ENCODE measurements at regions not wholly inside any gene's neighbourhood (a gene's known extent, or its start where the extent isn't known, plus 50 kb on each side); places are given as distances from the start of the nearest gene placed in this dataset.

DNA sequence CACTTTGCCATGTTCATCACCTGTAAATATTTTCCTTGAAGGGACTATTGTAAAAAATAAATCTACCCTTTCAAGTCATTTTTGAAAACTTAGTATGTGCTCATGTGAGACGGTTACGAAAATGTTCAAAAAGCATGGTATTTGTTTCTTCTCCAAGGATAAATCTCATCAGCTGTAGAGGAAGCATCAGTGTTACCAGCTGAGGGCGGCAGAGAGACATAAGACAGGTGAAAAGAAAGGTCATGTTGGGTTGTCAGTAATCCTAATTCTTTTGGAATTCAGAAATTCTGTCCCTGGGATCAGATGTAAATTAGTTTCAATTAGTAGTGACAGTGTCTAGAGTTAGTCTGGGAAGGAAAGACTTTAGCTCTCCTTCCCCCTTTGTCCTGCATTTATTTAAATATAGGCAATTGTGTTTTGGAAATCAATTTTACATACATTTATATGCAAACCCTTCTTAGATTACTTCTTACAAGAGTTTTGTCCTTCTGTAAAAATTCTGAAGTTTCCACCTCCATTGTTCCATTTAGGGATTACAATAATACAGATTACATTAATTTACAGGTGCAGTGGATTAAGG is 791.9 kb upstream of the CDH6 start:
- Mint-ChIP-seq H3K27me3 (ENCODE audit: low read depth) (no peaks in the 10 kb centered on the region), H3K27ac (ENCODE audit: unreplicated experiment) (no peak overlapping the region), H3K4me3 (ENCODE audit: unreplicated experiment) (no peak overlapping the region), H3K4me1 (ENCODE audit: low read depth) (peaks cover 7% of the 10 kb centered on the region), H3K9me3 (ENCODE audit: low read depth) (no peaks in the 10 kb centered on the region), H3K36me3 (ENCODE audit: low read depth) (no peaks in the 10 kb centered on the region)
- peak; percentile 87 for TF ChIP-seq CTCF (IDR thresholded peaks at IDR 0.05)
- DNase-seq (ENCODE audit: low spot score): no peak

- no peak for TF ChIP-seq CTCF (IDR thresholded peaks at IDR 0.05)
- no peak overlapping the region for H3K27ac Mint-ChIP-seq (ENCODE audit: unreplicated experiment)
- H3K4me1 Mint-ChIP-seq (ENCODE audit: low read depth): peaks cover 7% of the 10 kb centered on the region
- no peaks in the 10 kb centered on the region for H3K9me3 Mint-ChIP-seq (ENCODE audit: low read depth)
- H3K4me3 Mint-ChIP-seq (ENCODE audit: unreplicated experiment): no peak overlapping the region
- no peak for DNase-seq (ENCODE audit: low spot score)
- no peaks in the 10 kb centered on the region for H3K27me3 Mint-ChIP-seq (ENCODE audit: low read depth)
- H3K36me3 Mint-ChIP-seq (ENCODE audit: low read depth): no peaks in the 10 kb centered on the region
Observed at GRCh38 chr5:30398423-30398822, 795.1 kb upstream of the CDH6 start.

GRCh38 chr5:30392897-30393296 is 800.6 kb upstream of the CDH6 start:
- no peaks in the 10 kb centered on the region for H3K9me3 Mint-ChIP-seq (ENCODE audit: low read depth)
- H3K4me1 Mint-ChIP-seq (ENCODE audit: low read depth): peaks cover 7% of the 10 kb centered on the region
- no peaks in the 10 kb centered on the region for H3K27me3 Mint-ChIP-seq (ENCODE audit: low read depth)
- no peak overlapping the region for H3K4me3 Mint-ChIP-seq (ENCODE audit: unreplicated experiment)
- H3K36me3 Mint-ChIP-seq (ENCODE audit: low read depth): no peaks in the 10 kb centered on the region
- no peak overlapping the region for H3K27ac Mint-ChIP-seq (ENCODE audit: unreplicated experiment)
- DNase-seq (ENCODE audit: low spot score): no peak
- TF ChIP-seq CTCF (IDR thresholded peaks at IDR 0.05): no peak

- DNase-seq (ENCODE audit: low spot score): no peak
- Mint-ChIP-seq H3K36me3 (ENCODE audit: low read depth) (no peaks in the 10 kb centered on the region), H3K27me3 (ENCODE audit: low read depth) (no peaks in the 10 kb centered on the region), H3K4me1 (ENCODE audit: low read depth) (peaks cover 7% of the 10 kb centered on the region), H3K9me3 (ENCODE audit: low read depth) (peaks cover 6% of the 10 kb centered on the region), H3K27ac (ENCODE audit: unreplicated experiment) (no peak overlapping the region), H3K4me3 (ENCODE audit: unreplicated experiment) (no peak overlapping the region)
- no peak for TF ChIP-seq CTCF (IDR thresholded peaks at IDR 0.05)
Observed at GRCh38 chr5:30390095-30390494, 803.4 kb upstream of the CDH6 start.

DNA sequence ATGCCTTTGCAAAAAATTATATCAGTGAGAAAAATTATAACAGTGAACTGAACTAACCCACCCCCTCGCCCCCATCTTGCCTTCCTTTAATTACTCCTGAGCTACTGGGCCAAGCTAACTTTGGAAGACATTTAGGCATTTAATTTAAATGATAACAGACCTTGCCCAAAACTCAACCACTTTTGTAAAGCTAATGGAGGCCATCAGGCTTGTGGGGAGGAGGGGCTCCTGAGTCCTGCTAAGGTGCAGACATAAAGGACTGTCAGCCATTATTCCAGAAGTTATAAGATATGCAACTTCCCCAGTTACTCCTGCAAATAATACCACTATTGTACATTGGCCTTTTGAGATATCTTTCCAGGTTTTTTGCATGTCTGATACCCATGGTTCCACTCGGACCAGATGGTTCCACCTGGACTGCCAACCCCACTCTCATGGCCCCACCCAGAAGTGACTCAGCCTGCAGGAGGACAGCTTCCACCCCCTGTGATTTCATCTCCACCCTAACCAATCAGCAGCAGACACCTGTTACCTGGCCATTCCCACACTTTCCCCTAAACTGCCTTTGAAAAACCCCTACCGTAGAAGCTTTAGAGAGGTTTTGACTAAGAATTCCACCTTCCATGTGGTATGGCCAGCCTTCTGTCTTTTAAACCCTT is 805.4 kb upstream of the CDH6 start:
- H3K27me3 Mint-ChIP-seq (ENCODE audit: low read depth): no peaks in the 10 kb centered on the region
- H3K4me3 Mint-ChIP-seq (ENCODE audit: unreplicated experiment): no peak overlapping the region
- DNase-seq (ENCODE audit: low spot score): no peak

More for the DNA sequence above, 805.4 kb upstream of the CDH6 start:
- Mint-ChIP-seq H3K27ac (ENCODE audit: unreplicated experiment) (no peak overlapping the region), H3K4me1 (ENCODE audit: low read depth) (peaks cover 7% of the 10 kb centered on the region), H3K36me3 (ENCODE audit: low read depth) (no peaks in the 10 kb centered on the region), H3K9me3 (ENCODE audit: low read depth) (peaks cover 6% of the 10 kb centered on the region)
- no peak for TF ChIP-seq CTCF (IDR thresholded peaks at IDR 0.05)
